K562 (cell line): ENCODE measurements at regions not wholly inside any gene's neighbourhood (a gene's known extent, or its start where the extent isn't known, plus 50 kb on each side); places are given as distances from the start of the nearest gene placed in this dataset.

Experiments
- ATAC-seq: fragments of 200-7000 bp; cut with Tn5 transposase; 3 replicates; pipeline ENCODE4 v1.9.1; 2020; ENCODE audit warnings: moderate library complexity
- BruUV-seq: library from RNA; stranded (reverse); fragments of 400-500 nt; replicated peaks from 2 replicates; lab custom pipeline; 2021; lab: Mats Ljungman, UMichigan
- CTCF ChIA-PET: fragments of 300-600 bp; formaldehyde crosslinking; extraction: SDS; loops from one replicate; lab custom pipeline; 2021; ENCODE audit warnings: low intra/inter-chr PET ratio; lab: Yijun Ruan, JAX
- POLR2A ChIA-PET: fragments of 300-600, 350-650 bp; sonication (Branson Sonifier 250); formaldehyde crosslinking; extraction: SDS; loops from one replicate; lab custom pipeline; 2021; ENCODE audit warnings: antibody characterized with exemption, inconsistent platforms; lab: Yijun Ruan, JAX
- DNase-seq, 4 experiments: peaks; one replicate each; pipeline versions ENCODE4 v3.0.0 to v3.0.0-alpha.2; 2011 to 2018; ENCODE audit warnings: low spot score in 3 of 4, mixed read lengths in 3 of 4; ENCODE audit errors: extremely low read depth in 1 of 4
- FAIRE-seq: peaks from 2 replicates; lab custom pipeline; 2011; peaks lifted over from hg19 to GRCh38; lab: Jason Lieb, UNC
- H2AFZ ChIP-seq: 2 replicates; pipeline ENCODE4 v1.6.0; 2011; ENCODE audit warnings: low read depth, low read length, control low read depth, inconsistent platforms
- H3K27ac ChIP-seq: fragments of 200-600 bp; 3 replicates; pipeline ENCODE4 v1.8.0; 2011; ENCODE audit warnings: low read depth, mild to moderate bottlenecking, control low read depth, inconsistent platforms, low read length, moderate library complexity, mixed read lengths; ENCODE audit errors: extremely low read depth
- H3K27me3 ChIP-seq, 2 experiments: fragments of 300-600 bp in 1 of 2; 2 replicates in 1 of 2; 3 replicates in 1 of 2; pipeline versions ENCODE4 v1.6.0 to v1.8.0; 2011; ENCODE audit warnings: inconsistent platforms in 2 of 2, low read length in 2 of 2, mild to moderate bottlenecking in 1 of 2, mixed read lengths in 1 of 2, moderate library complexity in 1 of 2; ENCODE audit not compliant: control insufficient read depth in 2 of 2, insufficient read depth in 2 of 2
- H3K36me3 ChIP-seq: fragments of 300-600 bp; 3 replicates; pipeline ENCODE4 v1.8.0; 2011; ENCODE audit warnings: mild to moderate bottlenecking, low read length, inconsistent platforms; ENCODE audit not compliant: control insufficient read depth, insufficient read depth
- H3K4me1 ChIP-seq, 2 experiments: fragments of 200-600 bp in 1 of 2; replicated peaks in 1 of 2; 2 replicates in 1 of 2; 3 replicates in 1 of 2; pipeline versions ENCODE4 v1.5.1 to v1.8.0; 2011; ENCODE audit warnings: inconsistent platforms in 2 of 2, low read length in 2 of 2, mild to moderate bottlenecking in 1 of 2, mixed read lengths in 1 of 2, moderate library complexity in 1 of 2; ENCODE audit not compliant: control insufficient read depth in 2 of 2, insufficient read depth in 2 of 2
- H3K4me2 ChIP-seq: 2 replicates; pipeline ENCODE4 v1.6.1; 2011; ENCODE audit warnings: low read length, control low read depth, inconsistent platforms, mixed read lengths; ENCODE audit not compliant: insufficient read depth
- H3K4me3 ChIP-seq: fragments of 200-600 bp; sonication (generic), shearing (Covaris generic); 2 replicates; pipeline ENCODE4 v1.5.1; 2016; ENCODE audit warnings: control low read depth, inconsistent platforms
- H3K79me2 ChIP-seq: fragments of 200-600 bp; 3 replicates; pipeline ENCODE4 v1.8.0; 2011; ENCODE audit warnings: low read length, inconsistent platforms; ENCODE audit not compliant: control insufficient read depth, insufficient read depth
- H3K9ac ChIP-seq, 2 experiments: 2 replicates each; pipeline versions ENCODE4 v1.6.0 to v1.6.1; 2011; ENCODE audit warnings: low read depth in 2 of 2, low read length in 2 of 2, control low read depth in 1 of 2, inconsistent platforms in 1 of 2, mild to moderate bottlenecking in 1 of 2, mixed read lengths in 1 of 2; ENCODE audit not compliant: insufficient read depth in 1 of 2
- H3K9me1 ChIP-seq: one replicate; pipeline ENCODE4 v1.6.0; 2011; ENCODE audit warnings: inconsistent platforms, mild to moderate bottlenecking, low read length, moderate library complexity; ENCODE audit not compliant: control insufficient read depth, insufficient read depth
- H3K9me3 ChIP-seq: replicated peaks from 2 replicates; pipeline ENCODE4 v1.5.1; 2011; ENCODE audit warnings: low read depth, low read length, inconsistent platforms; ENCODE audit not compliant: control insufficient read depth, insufficient read depth
- H4K20me1 ChIP-seq: replicated peaks from 2 replicates; pipeline ENCODE4 v1.6.1; 2011; ENCODE audit warnings: low read length, inconsistent platforms, mixed read lengths; ENCODE audit not compliant: control insufficient read depth, insufficient read depth
- ARNT ChIP-seq, 2 experiments: fragments of 450-650 bp; IDR thresholded peaks; 2 replicates each; pipeline ENCODE4 v1.6.1; 2016; ENCODE audit warnings: mild to moderate bottlenecking in 1 of 2
- ATF3 ChIP-seq, 2 experiments: fragments of 450-650 bp in 1 of 2; sonication (generic) in 1 of 2; formaldehyde crosslinking in 1 of 2; IDR thresholded peaks in 1 of 2; conservative IDR thresholded peaks in 1 of 2; 2 replicates each; pipeline versions ENCODE4 v1.6.1 to v1.8.1; 2016 to 2023; ENCODE audit warnings: mild to moderate bottlenecking in 2 of 2, moderate library complexity in 2 of 2, inconsistent platforms in 1 of 2, missing genetic modification reagents in 1 of 2
- CBFA2T2 ChIP-seq: fragments of 450-650 bp; conservative IDR thresholded peaks from 2 replicates; pipeline ENCODE4 v1.6.1; 2017; ENCODE audit warnings: mild to moderate bottlenecking
- DACH1 ChIP-seq: fragments of 450-650 bp; IDR thresholded peaks from 2 replicates; pipeline ENCODE4 v1.6.1; 2018; ENCODE audit not compliant: partially characterized antibody
- DPF2 ChIP-seq: fragments of 450-650 bp; IDR thresholded peaks from 2 replicates; pipeline ENCODE4 v1.6.1; 2016
- HBP1 ChIP-seq: fragments of 450-650 bp; formaldehyde crosslinking; IDR thresholded peaks from 2 replicates; pipeline ENCODE4 v1.4.0; 2022; ENCODE audit warnings: missing genetic modification characterization
- KAT7 ChIP-seq: sonication (generic); formaldehyde crosslinking; IDR thresholded peaks from 2 replicates; pipeline ENCODE4 v1.8.0; 2022; ENCODE audit warnings: missing genetic modification reagents, mild to moderate bottlenecking, borderline replicate concordance
- L3MBTL2 ChIP-seq: fragments of 450-650 bp; IDR thresholded peaks from 2 replicates; pipeline ENCODE4 v1.6.1; 2016; ENCODE audit warnings: mild to moderate bottlenecking, moderate library complexity
- MBD2 ChIP-seq: sonication (generic); IDR thresholded peaks from 2 replicates; pipeline ENCODE4 v1.6.1; 2016; ENCODE audit warnings: low read depth, borderline replicate concordance
- MEF2D ChIP-seq: conservative IDR thresholded peaks from 2 replicates; pipeline ENCODE4 v1.6.1; 2016; ENCODE audit warnings: low read depth, missing genetic modification characterization, missing compliant biosample characterization
- POLR2AphosphoS2 ChIP-seq: IDR thresholded peaks from 2 replicates; pipeline ENCODE4 v1.6.1; 2012; ENCODE audit warnings: low read length, improper control_type of control experiment
- RBFOX2 ChIP-seq: fragments of 200-400 bp; formaldehyde crosslinking; IDR thresholded peaks from 2 replicates; pipeline ENCODE4 v1.6.1; 2017; ENCODE audit warnings: low read depth, mild to moderate bottlenecking, low read length, moderate library complexity
- SAP30 ChIP-seq: fragments of 200-600 bp; sonication (generic); IDR thresholded peaks from 2 replicates; pipeline ENCODE4 v1.6.1; 2012; ENCODE audit warnings: borderline replicate concordance, low read depth, mild to moderate bottlenecking, moderate library complexity, low read length, control low read depth, inconsistent platforms; ENCODE audit not compliant: insufficient read depth, poor library complexity, severe bottlenecking
- SLC30A9 ChIP-seq: fragments of 250-450 bp; sonication (Bioruptor Pico); IDR thresholded peaks from 2 replicates; pipeline ENCODE4 v1.8.0; 2022; ENCODE audit warnings: mild to moderate bottlenecking, moderate library complexity
- SMAD2 ChIP-seq: fragments of 150-350 bp; IDR thresholded peaks from 2 replicates; pipeline ENCODE4 v1.6.1; 2014; ENCODE audit warnings: low read depth, mild to moderate bottlenecking, low read length
- SMC3 ChIP-seq: conservative IDR thresholded peaks from 2 replicates; pipeline ENCODE4 v1.6.1; 2011; ENCODE audit warnings: low read depth, low read length, improper control_type of control experiment; ENCODE audit not compliant: insufficient read depth
- SOX6 ChIP-seq: fragments of 450-650 bp; IDR thresholded peaks from 2 replicates; pipeline ENCODE4 v1.6.1; 2014; ENCODE audit warnings: mild to moderate bottlenecking
- TRIM24 ChIP-seq, 2 experiments: fragments of 450-650 bp; IDR thresholded peaks; 2 replicates each; pipeline ENCODE4 v1.6.1; 2016
- ZC3H11A ChIP-seq: IDR thresholded peaks from 2 replicates; pipeline ENCODE4 v1.6.1; 2012; ENCODE audit warnings: low read depth, low read length, improper control_type of control experiment
- ZKSCAN1 ChIP-seq: fragments of 150-350 bp; IDR thresholded peaks from 2 replicates; pipeline ENCODE4 v1.6.1; 2016; ENCODE audit warnings: low read depth, low read length
- ZNF174 ChIP-seq: fragments of 250-450 bp; sonication (Bioruptor Pico); IDR thresholded peaks from 2 replicates; pipeline ENCODE4 v1.4.0; 2020; ENCODE audit warnings: mild to moderate bottlenecking
- ZNF79 ChIP-seq: fragments of 250-450 bp; sonication (Bioruptor Pico); IDR thresholded peaks from 2 replicates; pipeline ENCODE4 v1.4.0; 2020; ENCODE audit warnings: low read depth, mild to moderate bottlenecking, moderate library complexity
- WGBS: fragments of 100-300 bp; shearing (Covaris generic); methylation state at CpG from one replicate; pipeline ENCODE4 v1.1.6; 2016; ENCODE audit warnings: low coverage, mixed read lengths; ENCODE audit not compliant: insufficient coverage; ENCODE audit errors: missing lambda C conversion rate; 5-methylcytosine and 5-hydroxymethylcytosine counted together
- in situ Hi-C: fragments of 300-500 bp; cut with MboI; formaldehyde crosslinking; loops from 4 replicates; pipeline ENCODE4 v1.15.0; 2018; ENCODE audit warnings: inconsistent platforms, mixed read lengths
- intact Hi-C: fragments of 100-400 bp; cut with micrococcal nuclease; formaldehyde crosslinking; loops from 2 replicates; pipeline ENCODE4 v1.14.2; 2022
- TF ChIP-seq, protein P1 (sequence below): sonication (generic); formaldehyde crosslinking; IDR thresholded peaks from 2 replicates; pipeline ENCODE4 v1.8.1; 2022; ENCODE audit warnings: missing genetic modification reagents

DNA sequence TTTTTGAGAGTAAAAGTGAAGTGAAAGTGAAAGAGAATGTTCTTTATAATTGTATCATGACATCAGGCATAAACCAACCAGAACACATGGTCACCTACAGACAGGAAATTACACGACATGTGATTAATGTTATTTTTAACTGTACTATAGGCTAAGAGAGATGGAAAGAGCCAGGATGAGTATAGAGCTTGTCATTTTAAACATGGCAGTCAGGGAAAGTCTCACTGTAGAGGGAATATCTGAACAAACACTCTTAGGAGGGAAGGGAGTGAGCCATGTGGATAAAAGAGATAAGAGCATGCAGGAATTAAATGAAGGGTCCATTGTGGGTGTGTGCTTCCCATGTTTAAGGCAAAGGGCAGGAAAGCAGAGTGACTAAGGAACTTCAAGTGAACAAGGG lies 599.1 kb upstream of the FAT3 start:
- no peaks in the 10 kb centered on the region for H3K27me3 ChIP-seq
- H3K79me2 ChIP-seq: no peaks in the 10 kb centered on the region
- no peaks in the 10 kb centered on the region for H4K20me1 ChIP-seq
- H3K4me1 ChIP-seq: no peaks in the 10 kb centered on the region; a peak in 1 of 5 replicates
- in situ Hi-C loops: no loop called here
- no peak overlapping the region; a peak in 1 of 4 replicates for H3K9ac ChIP-seq
- FAIRE-seq (peak; percentile 42), ATAC-seq (peak; percentile 27; the same call in 2 of the 3 replicates), DNase-seq (peak in 2 of 4 experiments; percentile 5 to 31)
- peak overlapping the region; percentile 65 for H3K27ac ChIP-seq
- no peaks in the 10 kb centered on the region for H3K9me1 ChIP-seq
- no TSS peak for BruUV-seq
- H3K36me3 ChIP-seq: no peaks in the 10 kb centered on the region
- intact Hi-C loops: no loop called here
- POLR2A ChIA-PET: interaction anchor here (0.6 kb wide), 1 partner anchor 22 kb away, joined by 3 read pairs; no protein-coding TSS in a partner anchor
- WGBS: 0% methylated on average over 1 of the region's 1 CpG
- CTCF ChIA-PET: no interaction called here
- no peak overlapping the region; the same call in 1 of the 2 replicates for H3K4me2 ChIP-seq
- no peaks in the 10 kb centered on the region for H3K9me3 ChIP-seq
- no peak overlapping the region for H3K4me3 ChIP-seq
- H2AFZ ChIP-seq: peak overlapping the region; percentile 57
- TF ChIP-seq ZNF79 (no peak), SMAD2 (no peak), ATF3 (IDR thresholded peaks at IDR 0.05) (peak; percentile 9; the same call in 1 of the 2 replicates), ATF3 (CRISPR knock-in tag; conservative IDR thresholded peaks at IDR 0.05) (no peak), DPF2 (peak; percentile 46; the same call in 1 of the 2 replicates), SMC3 (no peak), MEF2D (tag) (peak; percentile 84), DACH1 (no peak), KAT7 (CRISPR knock-in tag) (no peak), TRIM24 (IDR thresholded peaks at IDR 0.05) (peak in 1 of 2 experiments; percentile 65; a peak in 2 of 4 replicates), L3MBTL2 (peak; percentile 45; the same call in 1 of the 2 replicates), MBD2 (no peak), ZKSCAN1 (no peak), POLR2AphosphoS2 (no peak), HBP1 (CRISPR knock-in tag) (no peak), CBFA2T2 (peak; percentile 51), ARNT (IDR thresholded peaks at IDR 0.05) (no peak), ZNF174 (CRISPR knock-in tag) (no peak), SAP30 (no peak), RBFOX2 (no peak), SOX6 (no peak), ZC3H11A (no peak), SLC30A9 (CRISPR knock-in tag) (no peak)
- TF ChIP-seq, protein P1, sequence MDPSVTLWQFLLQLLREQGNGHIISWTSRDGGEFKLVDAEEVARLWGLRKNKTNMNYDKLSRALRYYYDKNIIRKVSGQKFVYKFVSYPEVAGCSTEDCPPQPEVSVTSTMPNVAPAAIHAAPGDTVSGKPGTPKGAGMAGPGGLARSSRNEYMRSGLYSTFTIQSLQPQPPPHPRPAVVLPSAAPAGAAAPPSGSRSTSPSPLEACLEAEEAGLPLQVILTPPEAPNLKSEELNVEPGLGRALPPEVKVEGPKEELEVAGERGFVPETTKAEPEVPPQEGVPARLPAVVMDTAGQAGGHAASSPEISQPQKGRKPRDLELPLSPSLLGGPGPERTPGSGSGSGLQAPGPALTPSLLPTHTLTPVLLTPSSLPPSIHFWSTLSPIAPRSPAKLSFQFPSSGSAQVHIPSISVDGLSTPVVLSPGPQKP (CRISPR knock-in tag): no peak
